ENCODE measurements at regions not wholly inside any gene's neighbourhood (a gene's known extent, or its start where the extent isn't known, plus 50 kb on each side); places are given as distances from the start of the nearest gene placed in this dataset.

- TF ChIP-seq ARNT2 (CRISPR knock-in tag; IDR thresholded peaks at IDR 0.05; ENCODE audit: low read depth) (no peak), MXI1 (IDR thresholded peaks at IDR 0.05; ENCODE audit: borderline replicate concordance, low read depth, low read length) (no peak), NFIB (CRISPR knock-in tag; IDR thresholded peaks at IDR 0.05; ENCODE audit: borderline replicate concordance) (no peak), CTCF (CRISPR knock-in tag; IDR thresholded peaks at IDR 0.05) (no peak; the same call in 1 of the 2 replicates), FIP1L1 (IDR thresholded peaks at IDR 0.05; ENCODE audit: borderline replicate concordance, insufficient read depth, low read depth, low read length) (no peak), RARG (CRISPR knock-in tag; IDR thresholded peaks at IDR 0.05; ENCODE audit: low read depth) (no peak)
Measured at GRCh38 chr10:37728830-37729229, 128.6 kb downstream of the ZNF248 start.

All from HepG2 (cell line).